ENCODE measurements at regions not wholly inside any gene's neighbourhood (a gene's known extent, or its start where the extent isn't known, plus 50 kb on each side); places are given as distances from the start of the nearest gene placed in this dataset.

GRCh38 chr11:70764356-70764905, 366.1 kb downstream of the CTTN start:
- DNase-seq (ENCODE audit: low spot score) = no peak

- DNase-seq (ENCODE audit: low spot score) = no peak
Observed at GRCh38 chr11:70766901-70767300, 368.6 kb downstream of the CTTN start.

GRCh38 chr11:70768346-70769095, 370.2 kb downstream of the CTTN start:
- no peak for DNase-seq (ENCODE audit: low spot score)

- no peak for DNase-seq (ENCODE audit: low spot score)
Observed at GRCh38 chr11:70769106-70769505, 370.8 kb downstream of the CTTN start.

GRCh38 chr11:70769521-70769920, 371.2 kb downstream of the CTTN start:
- no peak for DNase-seq (ENCODE audit: low spot score)

GRCh38 chr11:70771099-70771885, 373.0 kb downstream of the CTTN start:
- DNase-seq (ENCODE audit: low spot score) = no peak

- DNase-seq (ENCODE audit: low spot score) = no peak
Observed at GRCh38 chr11:70772950-70773349, 374.6 kb downstream of the CTTN start.

- no peak for DNase-seq (ENCODE audit: low spot score)
Observed at GRCh38 chr11:70775386-70776075, 377.2 kb downstream of the CTTN start.

GRCh38 chr11:70776914-70777532, 378.7 kb downstream of the CTTN start:
- no peak for DNase-seq (ENCODE audit: low spot score)

- DNase-seq (ENCODE audit: low spot score) = no peak
Observed at GRCh38 chr11:70778883-70779282, 380.6 kb downstream of the CTTN start.

- DNase-seq (ENCODE audit: low spot score) = no peak
Observed at GRCh38 chr11:70779433-70780245, 381.3 kb downstream of the CTTN start.

GRCh38 chr11:70780246-70780535, 381.9 kb downstream of the CTTN start:
- no peak for DNase-seq (ENCODE audit: low spot score)

GRCh38 chr11:70782401-70782913, 384.1 kb downstream of the CTTN start:
- no peak for DNase-seq (ENCODE audit: low spot score)

- DNase-seq (ENCODE audit: low spot score) = no peak
Observed at GRCh38 chr11:70783356-70783755, 385.0 kb downstream of the CTTN start.

- DNase-seq (ENCODE audit: low spot score) = no peak
Observed at GRCh38 chr11:70783821-70784220, 385.5 kb downstream of the CTTN start.

- no peak for DNase-seq (ENCODE audit: low spot score)
Observed at GRCh38 chr11:70785372-70785771, 387.0 kb downstream of the CTTN start.

- no peak for DNase-seq (ENCODE audit: low spot score)
Observed at GRCh38 chr11:70786021-70786665, 387.8 kb downstream of the CTTN start.

- no peak for DNase-seq (ENCODE audit: low spot score)
Observed at GRCh38 chr11:70788248-70789022, 390.1 kb downstream of the CTTN start.

- no peak for DNase-seq (ENCODE audit: low spot score)
Observed at GRCh38 chr11:70790671-70791300, 392.5 kb downstream of the CTTN start.

Data from CD4-positive, alpha-beta T cell treated with Interleukin-6 at 100 ng/mL for 8 hours (primary cell).